ENCODE measurements at regions not wholly inside any gene's neighbourhood (a gene's known extent, or its start where the extent isn't known, plus 50 kb on each side); places are given as distances from the start of the nearest gene placed in this dataset.

DNA sequence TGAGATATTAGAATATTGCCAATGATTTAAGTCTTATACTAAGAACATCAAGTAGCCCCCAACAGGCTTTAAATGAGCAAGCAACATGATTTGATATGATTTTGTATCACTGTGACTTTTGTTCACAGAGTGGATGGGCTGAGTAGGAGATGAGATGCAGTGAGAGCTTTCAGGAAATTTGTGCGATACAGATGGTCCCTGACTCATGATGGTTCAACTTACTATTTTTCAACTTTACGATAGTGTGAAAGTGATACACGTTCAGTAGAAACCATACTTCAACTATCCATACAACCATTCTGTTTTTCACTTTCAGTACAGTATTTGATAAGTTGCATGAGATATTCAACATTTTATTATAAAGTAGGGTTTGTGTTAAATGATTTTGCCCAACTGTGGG is 78.7 kb upstream of the NWD2 start:
- no peak for DNase-seq (ENCODE audit: low spot score)
- CTCF ChIA-PET, result no interaction called here
- POLR2A ChIA-PET (ENCODE audit: low non-redundant PET), result no interaction called here

GRCh38 chr4:37169956-37170355 is 74.6 kb upstream of the NWD2 start:
- CTCF ChIA-PET, result interaction anchor here (0.6 kb wide), 1 partner anchor 772 kb away, joined by 5 read pairs; no protein-coding TSS in a partner anchor
- TF ChIP-seq, protein P1, sequence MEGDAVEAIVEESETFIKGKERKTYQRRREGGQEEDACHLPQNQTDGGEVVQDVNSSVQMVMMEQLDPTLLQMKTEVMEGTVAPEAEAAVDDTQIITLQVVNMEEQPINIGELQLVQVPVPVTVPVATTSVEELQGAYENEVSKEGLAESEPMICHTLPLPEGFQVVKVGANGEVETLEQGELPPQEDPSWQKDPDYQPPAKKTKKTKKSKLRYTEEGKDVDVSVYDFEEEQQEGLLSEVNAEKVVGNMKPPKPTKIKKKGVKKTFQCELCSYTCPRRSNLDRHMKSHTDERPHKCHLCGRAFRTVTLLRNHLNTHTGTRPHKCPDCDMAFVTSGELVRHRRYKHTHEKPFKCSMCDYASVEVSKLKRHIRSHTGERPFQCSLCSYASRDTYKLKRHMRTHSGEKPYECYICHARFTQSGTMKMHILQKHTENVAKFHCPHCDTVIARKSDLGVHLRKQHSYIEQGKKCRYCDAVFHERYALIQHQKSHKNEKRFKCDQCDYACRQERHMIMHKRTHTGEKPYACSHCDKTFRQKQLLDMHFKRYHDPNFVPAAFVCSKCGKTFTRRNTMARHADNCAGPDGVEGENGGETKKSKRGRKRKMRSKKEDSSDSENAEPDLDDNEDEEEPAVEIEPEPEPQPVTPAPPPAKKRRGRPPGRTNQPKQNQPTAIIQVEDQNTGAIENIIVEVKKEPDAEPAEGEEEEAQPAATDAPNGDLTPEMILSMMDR (conservative IDR thresholded peaks at IDR 0.05; ENCODE audit: low read depth), result no peak

More for the DNA sequence above, 78.7 kb upstream of the NWD2 start:
- TF ChIP-seq, protein P1 (conservative IDR thresholded peaks at IDR 0.05; ENCODE audit: low read depth), result no peak
- H3K27ac ChIP-seq, result no peak overlapping the region

DNA sequence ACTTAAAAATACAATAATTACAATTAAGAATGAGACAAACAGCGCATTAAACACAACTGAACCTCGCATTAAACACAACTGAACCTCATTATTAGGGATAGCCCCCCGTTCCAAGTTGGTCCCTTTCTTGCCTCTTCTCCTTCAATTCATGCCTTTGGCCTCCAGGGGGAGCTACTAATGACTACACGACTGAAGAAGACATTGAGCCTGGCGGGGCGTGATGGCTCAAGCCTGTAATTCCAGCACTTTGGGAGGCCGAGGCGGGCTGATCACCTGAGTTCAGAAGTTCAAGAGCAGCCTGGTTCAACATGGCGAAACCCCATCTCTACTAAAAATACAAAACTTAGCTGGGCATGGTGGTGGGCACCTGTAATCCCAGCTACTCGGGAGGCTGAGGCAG is 56.4 kb upstream of the NWD2 start:
- DNase-seq (ENCODE audit: low spot score), result no peak
- ChIA-PET POLR2A (ENCODE audit: low non-redundant PET) (no interaction called here), CTCF (no interaction called here)
- TF ChIP-seq, protein P1 (conservative IDR thresholded peaks at IDR 0.05; ENCODE audit: low read depth), result no peak
- no peak overlapping the region for H3K27ac ChIP-seq

More at GRCh38 chr4:37169956-37170355, 74.6 kb upstream of the NWD2 start:
- DNase-seq (ENCODE audit: low spot score), result no peak
- POLR2A ChIA-PET (ENCODE audit: low non-redundant PET), result no interaction called here
- no peak overlapping the region for H3K27ac ChIP-seq
